Vagina (tissue), 2 donors: ENCODE measurements at regions not wholly inside any gene's neighbourhood (a gene's known extent, or its start where the extent isn't known, plus 50 kb on each side); places are given as distances from the start of the nearest gene placed in this dataset.

Source experiments
- DNase-seq, 2 donors: peaks; one replicate each; pipeline ENCODE4 v3.0.0-alpha.2; 2017; ENCODE audit errors: extremely low spot score in 2 of 2
- H3K27ac ChIP-seq: fragments of 200-600 bp; sonication (generic); one replicate; pipeline ENCODE4 v1.5.1; 2019
- H3K27me3 ChIP-seq: fragments of 200-600 bp; sonication (generic); one replicate; pipeline ENCODE4 v1.5.1; 2019
- H3K36me3 ChIP-seq, 2 donors: fragments of 200-600 bp; sonication (generic); one replicate each; pipeline ENCODE4 v1.5.1; 2017 to 2019
- H3K4me1 ChIP-seq: fragments of 200-600 bp; sonication (generic); one replicate; pipeline ENCODE4 v1.5.1; 2019
- H3K4me3 ChIP-seq, 2 donors: fragments of 200-600 bp; sonication (generic); 1 replicate in 1 of 2; 2 replicates in 1 of 2; pipeline ENCODE4 v1.5.1; 2016 to 2019
- H3K9me3 ChIP-seq: fragments of 200-600 bp; sonication (generic); one replicate; pipeline ENCODE4 v1.5.1; 2019
- POLR2A ChIP-seq, 2 donors: fragments of 450-650 bp; IDR thresholded peaks; one replicate each; pipeline ENCODE4 v1.6.1; 2017; ENCODE audit warnings: antibody characterized with exemption in 2 of 2, mild to moderate bottlenecking in 2 of 2, moderate library complexity in 2 of 2
- POLR2AphosphoS5 ChIP-seq, 2 donors: sonication (generic); formaldehyde crosslinking; IDR thresholded peaks; one replicate each; pipeline ENCODE4 v1.9.0; 2017; ENCODE audit warnings: antibody characterized with exemption in 2 of 2, mild to moderate bottlenecking in 2 of 2, low read depth in 1 of 2; ENCODE audit not compliant: insufficient read depth in 1 of 2
- intact Hi-C: fragments of 100-400 bp; cut with DNase I; formaldehyde crosslinking; loops from one replicate; pipeline ENCODE4 v1.15.1; 2023
- TF ChIP-seq, protein P1 (sequence below), 3 experiments: fragments of 450-650 bp in 2 of 3; fragments of 200-600 bp in 1 of 3; sonication (generic) in 1 of 3; IDR thresholded peaks; one replicate each; pipeline ENCODE4 v1.5.1; 2017 to 2019; ENCODE audit warnings: antibody characterized with exemption in 3 of 3, mild to moderate bottlenecking in 2 of 3, moderate library complexity in 2 of 3

GRCh38 chr14:97031530-97031929 is 234.3 kb downstream of the VRK1 start:
- no peak overlapping the region for H3K27ac ChIP-seq
- H3K36me3 ChIP-seq = no peaks in the 10 kb centered on the region

GRCh38 chr14:97033556-97034081 is 236.4 kb downstream of the VRK1 start:
- no peaks in the 10 kb centered on the region for H3K36me3 ChIP-seq
- intact Hi-C loops = no loop called here
- H3K4me1 ChIP-seq = peaks cover 9% of the 10 kb centered on the region
- H3K27me3 ChIP-seq = no peaks in the 10 kb centered on the region
- H3K4me3 ChIP-seq = no peak overlapping the region
- DNase-seq = no peak
- TF ChIP-seq, protein P1, sequence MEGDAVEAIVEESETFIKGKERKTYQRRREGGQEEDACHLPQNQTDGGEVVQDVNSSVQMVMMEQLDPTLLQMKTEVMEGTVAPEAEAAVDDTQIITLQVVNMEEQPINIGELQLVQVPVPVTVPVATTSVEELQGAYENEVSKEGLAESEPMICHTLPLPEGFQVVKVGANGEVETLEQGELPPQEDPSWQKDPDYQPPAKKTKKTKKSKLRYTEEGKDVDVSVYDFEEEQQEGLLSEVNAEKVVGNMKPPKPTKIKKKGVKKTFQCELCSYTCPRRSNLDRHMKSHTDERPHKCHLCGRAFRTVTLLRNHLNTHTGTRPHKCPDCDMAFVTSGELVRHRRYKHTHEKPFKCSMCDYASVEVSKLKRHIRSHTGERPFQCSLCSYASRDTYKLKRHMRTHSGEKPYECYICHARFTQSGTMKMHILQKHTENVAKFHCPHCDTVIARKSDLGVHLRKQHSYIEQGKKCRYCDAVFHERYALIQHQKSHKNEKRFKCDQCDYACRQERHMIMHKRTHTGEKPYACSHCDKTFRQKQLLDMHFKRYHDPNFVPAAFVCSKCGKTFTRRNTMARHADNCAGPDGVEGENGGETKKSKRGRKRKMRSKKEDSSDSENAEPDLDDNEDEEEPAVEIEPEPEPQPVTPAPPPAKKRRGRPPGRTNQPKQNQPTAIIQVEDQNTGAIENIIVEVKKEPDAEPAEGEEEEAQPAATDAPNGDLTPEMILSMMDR (IDR thresholded peaks at IDR 0.05) = no peak
- TF ChIP-seq POLR2A (IDR thresholded peaks at IDR 0.05) = no peak
- TF ChIP-seq POLR2AphosphoS5 (IDR thresholded peaks at IDR 0.05; ENCODE audit: insufficient read depth in 1 of 2, low read depth in 1 of 2) = no peak
- H3K27ac ChIP-seq = no peak overlapping the region
- no peaks in the 10 kb centered on the region for H3K9me3 ChIP-seq

More at GRCh38 chr14:97031530-97031929, 234.3 kb downstream of the VRK1 start:
- intact Hi-C loops = no loop called here
- TF ChIP-seq POLR2A (IDR thresholded peaks at IDR 0.05) (no peak), POLR2AphosphoS5 (IDR thresholded peaks at IDR 0.05; ENCODE audit: insufficient read depth in 1 of 2, low read depth in 1 of 2) (no peak)
- TF ChIP-seq, protein P1 (IDR thresholded peaks at IDR 0.05) = no peak
- no peak for DNase-seq
- Histone ChIP-seq H3K4me1 (peaks cover 9% of the 10 kb centered on the region), H3K9me3 (no peaks in the 10 kb centered on the region), H3K27me3 (no peaks in the 10 kb centered on the region), H3K4me3 (no peak overlapping the region)

- Histone ChIP-seq H3K9me3 (no peaks in the 10 kb centered on the region), H3K36me3 (no peaks in the 10 kb centered on the region), H3K4me1 (peaks cover 9% of the 10 kb centered on the region), H3K27me3 (no peaks in the 10 kb centered on the region), H3K4me3 (no peak overlapping the region), H3K27ac (no peak overlapping the region)
- TF ChIP-seq, protein P1 (IDR thresholded peaks at IDR 0.05) = no peak
- TF ChIP-seq POLR2AphosphoS5 (IDR thresholded peaks at IDR 0.05; ENCODE audit: insufficient read depth in 1 of 2, low read depth in 1 of 2) = no peak
- TF ChIP-seq POLR2A (IDR thresholded peaks at IDR 0.05) = no peak
- DNase-seq = no peak
- intact Hi-C loops = no loop called here
These were observed 239.1 kb downstream of the VRK1 start for GRCh38 chr14:97036086-97036852.

DNA sequence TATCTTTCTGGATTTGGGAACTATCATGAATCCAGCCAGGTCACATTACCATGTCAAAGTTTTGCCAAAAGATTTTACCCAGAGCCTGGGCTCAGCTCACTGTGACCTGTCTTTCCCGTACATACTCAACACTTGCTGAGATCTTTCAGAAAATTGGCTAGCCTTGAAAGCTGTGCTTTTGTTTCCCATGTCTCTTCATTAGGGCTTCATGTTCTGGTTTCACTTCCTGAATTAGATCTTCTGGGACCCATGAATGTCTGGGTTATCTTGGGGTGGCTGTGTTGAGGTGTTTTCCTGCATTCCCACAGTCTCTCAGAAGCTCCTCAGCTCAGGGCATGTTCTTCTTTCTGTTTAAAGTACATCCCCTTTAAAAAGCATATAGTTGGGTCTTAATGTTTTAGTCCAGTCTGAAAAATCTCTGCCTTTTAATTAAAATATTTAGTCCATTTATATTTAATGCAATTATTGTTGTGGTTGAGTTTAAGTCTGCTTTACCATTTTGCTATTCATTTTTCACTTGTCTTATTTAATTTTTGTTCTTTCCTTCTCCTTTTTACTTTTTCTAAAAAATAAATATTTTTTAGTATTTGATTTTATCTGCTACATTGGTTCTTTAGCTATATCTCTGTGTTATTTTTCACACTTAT is 242.7 kb downstream of the VRK1 start:
- no peaks in the 10 kb centered on the region for H3K27me3 ChIP-seq
- no peak overlapping the region for H3K27ac ChIP-seq
- no peaks in the 10 kb centered on the region for H3K36me3 ChIP-seq
- H3K4me1 ChIP-seq = no peaks in the 10 kb centered on the region
- H3K4me3 ChIP-seq = no peak overlapping the region
- H3K9me3 ChIP-seq = no peaks in the 10 kb centered on the region
- TF ChIP-seq POLR2AphosphoS5 (IDR thresholded peaks at IDR 0.05; ENCODE audit: insufficient read depth in 1 of 2, low read depth in 1 of 2) (no peak), POLR2A (IDR thresholded peaks at IDR 0.05) (no peak)
- TF ChIP-seq, protein P1 (IDR thresholded peaks at IDR 0.05) = no peak
- intact Hi-C loops = no loop called here
- DNase-seq = no peak

DNA sequence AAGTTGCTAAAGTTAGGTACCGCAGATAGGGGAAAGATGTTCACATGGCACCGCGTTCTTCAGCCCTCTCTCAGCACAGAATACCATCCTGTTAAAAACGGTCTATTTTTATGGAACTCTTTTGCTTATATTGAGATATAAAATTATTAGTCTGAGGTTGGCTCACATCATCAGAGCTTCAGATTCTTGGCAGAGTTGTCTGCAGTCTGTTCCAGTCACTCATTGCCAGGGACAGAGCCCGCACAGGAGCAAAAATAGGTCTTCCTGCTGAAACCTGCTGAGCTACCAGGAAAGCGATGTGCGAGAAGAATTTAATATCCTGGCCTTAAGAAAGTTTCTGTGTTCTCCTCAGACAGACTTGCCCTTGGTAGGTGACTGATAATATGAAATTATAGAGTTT is 249.8 kb downstream of the VRK1 start:
- H3K36me3 ChIP-seq = no peaks in the 10 kb centered on the region
- no peaks in the 10 kb centered on the region for H3K27me3 ChIP-seq
- TF ChIP-seq, protein P1 (IDR thresholded peaks at IDR 0.05) = no peak
- no peak for TF ChIP-seq POLR2AphosphoS5 (IDR thresholded peaks at IDR 0.05; ENCODE audit: insufficient read depth in 1 of 2, low read depth in 1 of 2)
- TF ChIP-seq POLR2A (IDR thresholded peaks at IDR 0.05) = no peak
- intact Hi-C loops = no loop called here
- H3K4me3 ChIP-seq = no peak overlapping the region
- H3K9me3 ChIP-seq = no peaks in the 10 kb centered on the region
- H3K4me1 ChIP-seq = no peaks in the 10 kb centered on the region
- no peak overlapping the region for H3K27ac ChIP-seq
- no peak for DNase-seq
